Left hindlimb (tissue), 1 donor: ENCODE measurements at regions not wholly inside any gene's neighbourhood (a gene's known extent, or its start where the extent isn't known, plus 50 kb on each side); places are given as distances from the start of the nearest gene placed in this dataset.

Experiments
- DNase-seq: peaks from one replicate; pipeline ENCODE4 v3.0.0-alpha.2; 2018

DNA sequence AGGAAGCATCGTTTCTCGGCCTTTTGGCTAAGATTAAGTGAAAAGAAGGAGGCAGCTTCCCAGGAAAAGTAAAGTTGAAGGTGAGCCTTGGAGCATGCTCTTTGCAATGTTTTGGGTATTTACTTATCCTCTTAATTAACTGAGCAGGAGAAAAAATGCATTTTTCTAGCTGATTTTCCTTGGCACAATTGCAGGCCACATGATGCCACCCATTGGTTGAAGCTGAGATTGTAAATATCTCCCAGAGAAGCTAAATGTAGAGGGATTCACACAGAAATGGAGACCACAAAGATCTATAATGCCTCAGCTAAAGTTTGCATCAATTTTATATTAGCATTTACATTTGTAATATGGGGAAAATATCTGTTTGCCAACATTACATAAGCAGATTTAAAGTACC, 294.1 kb downstream of the KCNS3 start:
- DNase-seq = no peak

DNA sequence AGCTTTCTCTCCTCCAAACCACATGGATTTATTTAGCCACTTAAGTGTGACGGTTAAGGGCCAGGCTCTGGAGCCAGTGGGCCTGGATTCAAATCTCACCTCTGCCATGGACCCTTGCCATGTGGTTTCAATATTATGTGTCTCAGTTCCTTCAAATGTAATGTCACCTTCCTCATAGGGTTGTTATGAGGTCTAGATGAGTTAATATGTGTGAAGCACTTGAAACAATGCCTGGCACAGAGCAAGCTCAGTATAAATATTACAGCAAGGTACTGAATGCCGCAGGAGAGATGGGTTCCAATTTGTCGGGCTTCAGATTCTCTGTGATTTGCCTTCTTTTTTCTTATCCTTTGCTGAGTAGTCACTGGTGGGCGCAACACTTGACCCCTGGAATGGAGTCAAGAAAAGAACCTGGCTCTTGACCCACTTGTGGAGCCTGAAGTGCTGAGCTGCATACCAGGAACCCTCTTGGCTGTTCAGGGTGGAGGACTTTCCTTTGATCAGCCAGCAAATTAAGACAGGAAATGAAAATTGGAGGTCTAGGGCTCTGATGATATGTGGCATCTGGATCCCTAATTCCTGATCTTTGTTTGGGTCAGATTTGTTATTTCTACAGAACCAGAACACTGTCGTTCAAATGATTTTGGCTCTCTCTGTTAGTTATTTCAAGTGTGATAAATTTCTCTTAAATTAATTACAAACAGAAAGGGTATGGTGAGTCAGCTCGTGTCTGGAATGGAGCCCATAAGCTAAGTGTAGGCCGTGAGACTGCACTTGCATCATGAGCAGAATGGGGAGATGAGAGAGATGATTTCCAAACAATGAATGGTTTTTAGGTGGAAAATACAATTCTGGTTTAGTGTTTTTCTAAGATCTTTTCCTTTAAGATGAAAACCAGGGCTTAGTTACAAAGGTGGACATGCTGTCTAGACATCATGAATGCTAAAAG, 293.0 kb downstream of the KCNS3 start:
- no peak for DNase-seq

DNA sequence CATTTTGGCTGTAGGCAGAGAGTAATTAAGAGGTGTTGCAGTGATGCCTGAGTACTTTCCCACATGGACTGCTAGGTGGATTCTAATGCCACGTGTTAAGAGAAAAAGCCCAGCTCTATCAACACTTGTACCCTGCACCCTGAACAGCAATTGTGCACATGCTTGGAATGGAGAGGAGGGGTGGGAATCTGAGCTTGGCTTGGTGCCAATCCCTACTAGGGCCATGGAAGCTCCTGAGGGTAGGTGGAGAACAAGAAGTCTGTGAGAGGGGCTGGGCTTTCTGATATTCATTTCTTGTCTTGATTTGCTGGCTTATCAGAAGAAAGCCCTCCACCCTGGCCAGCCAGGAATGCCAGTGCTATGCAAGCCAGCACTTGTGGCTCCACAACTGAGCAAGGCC, 292.2 kb downstream of the KCNS3 start:
- DNase-seq = no peak

DNA sequence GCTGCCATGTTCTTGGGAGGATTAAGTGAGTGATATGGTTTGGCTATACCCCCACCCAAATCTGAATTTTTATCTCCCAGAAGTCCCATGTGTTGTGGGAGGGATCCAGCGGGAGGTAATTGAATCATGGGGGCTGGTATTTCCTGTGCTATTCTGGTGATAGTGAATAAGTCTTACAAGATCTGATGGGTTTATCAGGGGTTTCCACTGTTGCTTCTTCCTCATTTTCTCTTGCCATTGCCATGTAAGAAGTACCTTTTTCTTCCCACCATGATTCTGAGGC, 291.4 kb downstream of the KCNS3 start:
- DNase-seq = no peak

DNA sequence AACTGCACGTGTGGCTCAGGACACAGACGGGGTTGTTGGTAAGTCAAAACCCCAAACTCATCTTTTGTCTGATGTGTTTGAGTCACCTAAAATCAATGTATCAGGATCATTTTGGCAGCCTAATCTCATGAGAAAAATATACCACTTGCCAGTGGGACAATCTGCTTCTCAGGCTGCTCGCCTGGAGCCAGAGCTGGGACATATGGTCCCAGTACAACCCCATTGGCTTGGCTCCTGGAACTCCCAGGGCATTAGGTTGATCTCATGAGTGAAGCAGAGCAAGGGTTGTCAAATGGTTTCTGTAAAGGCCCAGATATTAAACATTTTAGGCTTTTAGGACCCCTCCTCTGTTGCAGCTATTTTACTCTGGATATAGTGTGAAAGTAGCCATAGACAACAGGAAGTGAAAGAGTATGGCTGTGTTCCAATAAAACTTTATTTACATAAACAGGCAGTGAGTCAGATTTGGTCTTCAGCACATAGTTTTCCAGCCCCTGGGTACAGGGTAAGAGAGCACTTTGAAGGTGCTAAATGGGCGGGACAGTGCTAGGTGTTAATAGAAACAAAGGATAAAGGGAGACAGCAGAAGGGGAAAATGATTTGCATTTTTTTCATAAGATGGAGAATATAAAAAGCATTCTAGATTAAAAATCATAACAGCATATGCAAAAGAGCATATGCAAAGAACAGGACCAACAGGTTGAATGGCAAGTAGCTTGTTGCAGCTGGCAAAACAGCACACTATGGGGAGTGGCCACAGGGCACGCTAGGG, 290.8 kb downstream of the KCNS3 start:
- DNase-seq = no peak

DNA sequence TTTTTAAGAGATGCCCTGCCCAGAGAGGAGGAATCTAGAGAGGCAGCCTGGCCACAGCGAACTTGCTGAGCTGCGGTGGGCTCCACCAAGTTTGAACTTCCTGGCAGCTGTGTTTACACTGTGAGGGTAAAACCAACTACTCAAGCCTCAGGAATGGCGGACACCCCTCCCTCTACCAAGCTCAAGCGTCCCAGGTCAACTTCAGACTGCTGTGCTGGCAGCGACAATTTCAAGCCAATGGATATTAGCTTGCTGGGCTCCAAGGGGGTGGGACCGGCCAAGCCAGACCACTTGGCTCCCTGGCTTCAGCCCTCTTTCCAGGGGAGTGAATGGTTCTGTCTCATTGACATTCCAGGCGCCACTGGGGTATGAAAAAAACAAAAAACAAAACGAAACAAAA, 289.4 kb downstream of the KCNS3 start:
- no peak for DNase-seq

DNA sequence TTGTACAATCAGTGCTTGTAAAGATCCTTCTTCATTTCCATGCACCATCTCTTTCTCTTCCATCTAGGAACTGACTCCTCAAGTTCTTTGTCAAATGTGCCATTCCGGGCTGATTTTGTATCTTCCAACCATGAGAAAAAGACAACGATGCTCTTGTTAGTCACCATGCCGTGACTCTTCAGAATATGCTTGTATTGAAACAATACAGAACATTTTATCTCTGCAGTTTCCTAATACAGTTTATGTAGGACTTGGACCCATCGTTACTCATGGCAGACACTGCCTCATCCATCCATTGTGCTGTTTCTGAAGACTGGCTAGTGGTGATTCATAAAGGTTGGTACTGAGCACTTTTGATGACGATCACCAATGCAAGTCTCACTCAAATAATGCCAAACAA, 283.2 kb downstream of the KCNS3 start:
- DNase-seq = no peak

DNA sequence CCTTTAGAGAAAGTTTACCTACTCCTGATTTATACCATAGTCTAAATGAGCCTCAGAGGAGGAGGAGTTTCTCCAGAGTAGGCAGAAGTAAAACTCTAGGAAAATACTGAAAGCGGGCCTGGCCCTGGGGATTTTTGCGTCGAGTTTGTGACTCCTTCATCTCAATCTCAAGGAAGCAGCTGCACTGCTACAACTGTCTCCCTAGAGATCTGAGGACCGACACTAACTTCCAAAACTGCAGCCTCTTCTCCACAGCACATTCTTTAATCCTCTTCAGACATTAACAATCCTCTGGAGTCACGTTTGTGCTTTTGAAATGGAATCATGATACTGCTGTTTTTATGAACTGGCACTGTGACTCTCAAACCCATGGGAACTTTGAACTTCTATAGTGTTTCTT, 281.4 kb downstream of the KCNS3 start:
- DNase-seq = no peak

DNA sequence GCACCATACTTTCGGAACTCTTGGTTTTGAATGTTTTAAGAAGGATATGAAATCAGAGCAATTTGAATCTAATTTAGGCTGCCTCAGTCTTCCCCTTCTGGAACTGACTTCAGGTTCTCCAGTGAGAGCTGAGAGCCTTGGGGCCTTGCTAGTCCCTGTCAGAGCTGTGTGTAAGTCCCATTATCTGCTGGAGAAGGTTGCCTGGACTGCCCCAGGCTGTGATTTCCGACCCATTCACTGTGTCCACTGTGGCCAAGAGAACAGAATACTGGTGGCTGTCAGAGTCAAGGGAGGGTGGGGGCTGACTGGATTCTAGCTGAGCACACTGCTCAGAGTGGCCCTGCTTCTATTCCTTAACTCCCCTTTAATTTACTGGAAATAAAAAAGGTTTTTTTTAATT, 278.0 kb downstream of the KCNS3 start:
- no peak for DNase-seq

DNA sequence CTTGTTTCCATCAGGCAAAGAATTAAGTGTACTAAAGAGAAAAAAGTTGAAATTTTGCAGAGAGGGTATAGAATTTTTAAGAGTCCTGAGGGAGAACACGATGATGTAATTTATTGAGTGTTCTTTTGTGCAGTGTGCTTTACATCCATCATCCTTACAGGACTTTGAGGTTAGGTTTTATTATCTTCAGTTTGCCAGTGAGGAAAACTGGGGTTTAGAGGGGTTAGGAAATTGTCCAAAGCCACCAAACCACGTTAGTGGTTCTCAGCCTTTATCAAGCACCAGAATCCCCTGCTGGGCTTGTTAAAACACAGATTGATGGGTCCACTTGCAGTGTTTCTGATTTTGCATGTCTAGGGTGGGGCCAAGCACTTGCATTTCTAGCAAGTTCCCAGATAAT, 277.5 kb downstream of the KCNS3 start:
- DNase-seq = no peak

DNA sequence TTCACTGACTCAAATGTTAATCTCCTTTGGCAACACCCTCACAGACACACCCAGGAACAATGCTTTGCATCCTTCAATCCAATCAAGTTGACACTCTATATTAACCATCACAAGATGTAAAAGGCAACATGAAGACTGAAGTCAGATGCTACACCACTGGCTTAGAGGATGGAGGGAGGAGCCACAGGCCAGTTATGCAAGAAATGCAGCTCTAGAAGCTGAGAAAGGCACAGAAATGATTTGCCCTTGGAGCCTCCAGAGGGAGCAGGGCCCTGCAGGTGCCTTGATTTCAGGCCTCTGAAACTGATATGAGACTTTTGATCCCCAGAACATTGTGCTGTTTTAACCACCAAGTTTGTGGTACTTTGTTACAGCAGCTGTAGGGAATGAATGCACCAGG, 276.3 kb downstream of the KCNS3 start:
- no peak for DNase-seq

DNA sequence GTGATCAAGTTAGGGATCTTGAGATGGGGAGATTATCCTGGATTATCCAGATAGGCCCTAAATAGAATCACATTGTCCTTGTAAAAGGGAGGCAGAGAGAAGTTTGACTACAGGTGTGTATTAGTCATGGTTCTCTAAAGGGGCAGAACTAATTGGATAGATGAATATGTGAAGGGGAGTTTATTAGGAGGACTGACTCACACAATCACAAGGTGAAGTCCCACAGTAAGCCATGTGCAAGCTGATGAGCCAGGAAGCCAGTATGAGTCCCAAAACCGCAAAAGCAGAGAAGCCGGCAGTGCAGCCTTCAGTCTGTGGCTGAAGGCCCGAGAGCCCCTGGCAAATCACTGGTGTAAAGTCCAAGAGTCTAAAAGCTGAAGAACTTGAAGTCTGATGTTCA, 275.8 kb downstream of the KCNS3 start:
- DNase-seq = no peak

DNA sequence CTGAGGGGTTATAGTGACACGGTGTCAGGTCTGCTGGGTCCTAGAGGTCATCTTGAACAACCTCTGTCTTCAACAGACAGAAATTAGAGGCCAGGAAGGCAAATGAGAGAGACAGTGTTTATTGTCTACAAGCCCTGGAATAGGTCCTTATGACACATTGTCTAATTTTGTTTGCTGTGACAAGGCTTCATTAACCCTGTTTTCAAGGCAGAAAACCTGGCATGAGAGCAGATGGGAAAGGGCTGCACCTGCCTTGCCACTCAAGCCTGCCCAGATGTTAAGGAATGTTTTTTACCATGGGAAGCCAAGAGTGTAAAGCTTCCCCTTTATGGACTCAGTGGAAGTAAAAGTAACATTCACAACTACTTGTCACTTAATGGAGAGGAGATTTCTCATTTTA, 275.3 kb downstream of the KCNS3 start:
- no peak for DNase-seq

DNA sequence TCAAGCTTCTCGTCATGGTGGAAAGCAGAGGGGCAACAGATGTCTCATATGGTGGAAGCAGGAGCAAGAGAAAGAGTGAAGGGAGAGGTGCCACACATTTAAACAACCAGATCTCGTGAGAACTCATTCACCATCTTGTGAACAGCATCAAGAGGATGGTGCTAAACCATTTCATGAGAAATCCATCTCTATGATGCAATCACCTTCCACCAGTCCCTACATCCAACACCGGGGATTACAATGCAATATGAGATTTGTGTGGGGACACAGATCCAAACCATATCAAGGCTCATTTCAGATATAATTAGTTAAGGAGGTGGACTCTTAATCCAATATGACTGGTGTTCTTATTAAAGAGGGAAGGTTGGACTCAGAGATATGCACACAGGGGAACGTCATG, 272.8 kb downstream of the KCNS3 start:
- DNase-seq = no peak

DNA sequence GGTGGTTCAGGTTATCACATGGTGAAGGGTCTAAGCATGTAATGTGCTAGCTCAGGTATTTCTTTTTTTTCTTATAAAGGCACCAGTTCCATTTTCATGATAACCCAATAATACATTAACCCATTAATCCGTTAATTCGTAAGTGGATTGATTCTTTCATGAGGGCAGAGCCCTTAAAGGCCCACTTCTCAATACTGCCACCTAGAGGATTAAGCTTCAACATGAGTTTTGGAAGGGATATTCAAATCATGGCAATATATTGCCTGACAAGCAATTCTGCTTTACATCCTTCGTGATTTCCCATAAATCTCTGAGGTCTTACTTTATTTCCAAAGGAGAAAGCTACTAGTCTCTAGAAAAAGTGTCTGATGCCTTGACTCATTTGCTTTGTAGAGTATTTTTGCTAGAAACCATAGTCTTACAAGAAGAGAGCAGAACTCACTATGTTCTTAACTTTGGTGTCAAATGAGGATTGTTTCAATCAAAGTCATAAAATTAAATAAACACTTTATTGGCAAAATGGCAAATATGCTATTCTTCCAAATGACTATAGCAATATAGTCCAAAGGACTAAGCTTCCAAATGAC, 271.3 kb downstream of the KCNS3 start:
- DNase-seq = no peak

DNA sequence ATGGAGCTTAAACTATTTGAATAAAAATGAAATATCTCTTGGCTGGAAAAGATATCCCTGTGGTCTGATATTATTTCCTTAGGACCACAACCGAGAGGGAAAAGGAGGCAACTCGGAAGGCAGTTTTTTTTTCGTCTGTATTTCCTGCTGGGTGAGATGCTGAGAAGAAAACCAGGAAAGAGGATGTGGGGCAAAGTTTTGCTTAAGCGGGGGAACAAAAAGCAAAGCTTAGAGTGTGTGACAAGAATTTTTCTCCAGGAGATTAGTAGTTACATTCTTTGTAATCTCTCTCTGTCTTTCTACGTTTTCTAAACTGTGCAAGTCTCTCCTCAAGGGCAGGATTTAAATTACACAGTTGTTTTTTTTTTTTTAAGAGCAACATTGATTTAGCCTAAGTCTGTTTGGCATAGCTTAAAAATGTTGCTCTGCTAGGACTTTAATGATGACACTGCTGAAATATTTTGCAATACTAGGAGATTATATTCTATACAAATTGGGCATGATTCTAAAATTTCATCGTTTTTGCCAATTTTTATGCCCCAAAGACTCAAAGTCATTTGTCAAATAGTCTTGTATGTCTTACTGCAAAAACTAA, 258.5 kb downstream of the KCNS3 start:
- DNase-seq = no peak

DNA sequence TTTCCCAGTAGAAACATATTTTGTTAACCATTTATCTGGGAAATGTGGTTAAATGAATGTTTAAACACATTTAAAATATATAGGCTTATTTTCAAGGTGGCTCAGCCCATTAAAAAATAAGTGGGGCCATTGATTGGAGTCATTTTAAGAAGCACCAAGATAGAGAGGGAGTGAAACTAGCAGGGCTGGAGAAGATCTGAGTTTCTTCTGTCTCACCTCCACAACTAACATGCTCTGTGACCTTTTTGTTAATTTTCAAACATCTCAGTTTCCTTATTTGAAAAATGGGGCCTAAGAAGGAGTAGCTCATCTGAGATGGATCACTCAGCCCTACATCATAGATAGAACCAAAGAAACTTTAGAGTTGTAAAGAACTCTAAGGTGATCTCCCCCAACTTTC, 254.8 kb downstream of the KCNS3 start:
- no peak for DNase-seq

DNA sequence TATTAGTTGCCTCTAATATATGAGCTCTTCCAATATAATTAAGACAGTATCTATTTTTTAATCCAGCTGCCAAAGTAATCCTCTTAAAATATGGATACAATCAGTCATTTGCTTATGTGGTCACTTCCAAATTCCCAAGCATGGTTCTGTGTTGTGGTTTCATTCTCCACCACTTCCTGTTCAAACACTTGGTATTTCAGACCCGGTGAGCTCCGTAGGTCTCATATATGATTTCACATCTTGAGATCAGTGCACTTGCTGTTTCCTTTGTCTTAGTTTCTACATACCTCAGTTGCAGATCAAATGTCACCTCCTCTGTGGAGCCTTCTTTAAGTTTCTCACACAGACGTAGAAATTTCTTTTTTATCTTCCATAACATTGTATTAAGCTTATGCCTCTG, 254.2 kb downstream of the KCNS3 start:
- no peak for DNase-seq

DNA sequence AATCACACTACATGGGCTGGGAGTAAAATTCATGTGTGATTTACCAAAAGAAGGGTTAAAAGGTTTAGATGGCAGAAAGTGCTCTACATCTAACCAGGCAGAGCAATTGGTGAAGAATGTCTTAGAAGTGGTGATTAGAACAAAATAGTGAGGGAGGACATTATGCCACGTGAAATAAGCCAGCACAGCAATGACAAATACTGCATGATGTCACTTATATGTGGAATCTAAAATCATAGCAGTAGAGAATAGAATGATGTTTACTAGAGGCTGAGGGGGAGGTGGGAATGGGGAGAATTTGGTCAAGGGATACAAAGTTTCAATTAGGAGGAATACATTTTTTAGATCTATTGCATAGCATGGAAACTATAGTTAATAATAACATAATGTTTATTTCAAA, 253.3 kb downstream of the KCNS3 start:
- DNase-seq = no peak

DNA sequence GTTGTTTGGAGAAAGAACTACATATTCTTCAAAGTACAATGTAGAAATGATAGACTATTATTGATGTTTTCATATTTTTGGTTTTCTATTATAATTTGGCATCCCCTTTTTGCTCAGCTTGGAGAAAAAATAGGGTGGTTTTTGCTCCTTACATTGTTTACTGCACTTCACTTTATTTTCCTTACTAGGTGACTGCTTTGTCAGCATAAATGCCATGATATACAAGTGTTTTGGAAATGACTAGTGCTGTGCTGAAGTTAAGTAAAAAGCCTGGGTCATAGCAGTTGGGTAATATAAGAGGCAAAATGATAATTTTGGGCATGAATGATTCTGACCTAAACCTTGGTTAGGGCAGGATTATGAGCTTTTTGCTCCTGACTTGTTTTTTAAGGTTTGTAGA, 250.9 kb downstream of the KCNS3 start:
- no peak for DNase-seq

DNA sequence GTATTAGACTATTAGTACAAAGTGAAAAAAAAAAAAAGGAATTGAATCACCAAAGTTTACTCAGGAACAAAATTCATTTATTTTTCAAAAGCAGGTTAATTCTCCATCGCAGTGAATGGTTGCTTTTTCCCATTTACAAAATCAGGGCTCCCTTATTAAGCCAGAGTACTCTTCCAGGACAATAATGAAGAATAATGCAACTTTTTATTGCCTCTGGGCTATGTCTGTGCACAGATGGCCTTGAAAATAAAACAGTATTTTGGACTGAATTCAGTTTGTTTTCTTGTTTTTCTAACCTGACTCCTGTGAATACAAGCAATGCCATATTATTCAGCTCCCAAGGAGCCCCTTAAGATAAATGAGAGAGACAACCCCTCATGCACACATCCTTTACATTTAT, 246.8 kb downstream of the KCNS3 start:
- DNase-seq = no peak

DNA sequence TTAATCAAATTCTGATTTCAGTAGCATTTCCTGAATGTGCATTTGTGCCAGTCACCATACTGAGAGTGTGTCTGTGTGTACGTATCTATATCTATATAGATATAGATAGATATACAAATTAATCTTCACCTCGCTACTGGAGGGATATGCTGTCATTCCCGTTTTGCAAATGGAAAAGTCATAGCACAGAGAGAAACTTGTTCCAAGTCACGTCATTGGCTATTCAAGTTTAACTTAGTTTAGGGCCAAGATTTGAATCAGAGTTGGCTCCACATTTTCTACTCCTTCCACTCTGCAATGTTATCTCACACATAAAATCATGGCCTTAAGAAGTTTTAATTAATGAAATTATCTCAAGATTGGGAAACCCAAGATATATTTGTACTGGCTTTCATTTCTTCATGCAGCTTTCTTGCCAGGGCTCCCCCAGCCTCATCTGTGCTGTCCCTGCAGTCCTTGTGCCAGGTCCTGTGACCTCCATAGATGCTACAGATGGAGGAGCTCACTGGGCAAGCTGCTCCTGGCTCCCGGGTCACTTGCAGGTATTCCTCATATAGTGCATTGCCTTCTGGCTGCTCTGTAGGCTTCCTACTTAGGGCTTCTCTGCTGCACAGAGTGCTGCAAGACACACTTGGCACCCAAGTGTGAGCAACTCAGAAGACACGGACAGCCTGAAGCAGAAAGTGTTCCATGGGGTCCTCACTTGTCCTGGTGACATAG, 245.8 kb downstream of the KCNS3 start:
- DNase-seq = no peak

DNA sequence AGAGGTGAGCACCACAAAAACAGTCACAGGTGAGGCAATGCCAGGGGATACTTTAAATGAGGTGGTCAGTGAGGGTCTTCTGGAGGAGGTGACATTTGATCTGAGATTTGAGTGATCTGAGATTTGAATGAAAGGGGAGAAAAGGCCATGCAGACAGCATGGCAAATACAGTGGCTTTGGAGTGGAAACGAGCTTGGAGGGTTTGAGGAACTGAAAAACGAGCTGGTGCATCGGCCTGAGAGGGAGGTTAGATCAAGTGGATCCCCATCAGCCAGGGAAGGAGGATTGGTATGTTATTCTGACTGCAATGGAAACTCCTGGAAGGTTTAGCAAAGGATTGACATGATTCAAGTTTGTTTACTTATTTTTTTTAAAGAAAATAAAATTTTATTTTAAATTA, 245.1 kb downstream of the KCNS3 start:
- DNase-seq = no peak
